GM13977 (cell line): ENCODE measurements at regions not wholly inside any gene's neighbourhood (a gene's known extent, or its start where the extent isn't known, plus 50 kb on each side); places are given as distances from the start of the nearest gene placed in this dataset.
"Not testable (repeated sequence)": the region's sequence is repeated elsewhere in the genome, so short reads cannot be mapped to it uniquely, and the experiment has no call there.

Experiments used
- DNase-seq: peaks from one replicate; pipeline ENCODE4 v3.0.0; 2012; ENCODE audit warnings: low spot score
- CTCF ChIP-seq: IDR thresholded peaks from 2 replicates; pipeline ENCODE4 v1.5.1; 2012; ENCODE audit warnings: mild to moderate bottlenecking, control low read depth; ENCODE audit not compliant: insufficient read depth; ENCODE audit errors: extremely low read depth, missing control alignments
- in situ Hi-C: fragments of 300-500 bp; cut with MboI; formaldehyde crosslinking; loops from one replicate; pipeline ENCODE4 v1.12.0; 2022; ENCODE audit warnings: low sequenced_read_pairs, low pct_unique_long_range_greater_than_20kb, mixed read lengths, inconsistent platforms; ENCODE audit not compliant: unreplicated experiment

- in situ Hi-C loops = no loop called here
- DNase-seq = no peak
- TF ChIP-seq CTCF = no peak
These were observed 506.8 kb downstream of the NFIB start for GRCh38 chr9:13807118-13807517.

GRCh38 chr9:13806714-13807113, 507.2 kb downstream of the NFIB start:
- no peak for TF ChIP-seq CTCF
- in situ Hi-C loops = no loop called here
- DNase-seq = no peak

GRCh38 chr9:13805546-13805945, 508.4 kb downstream of the NFIB start:
- no peak for TF ChIP-seq CTCF
- in situ Hi-C loops = no loop called here
- DNase-seq = no peak

- DNase-seq = no peak
- no peak for TF ChIP-seq CTCF
- in situ Hi-C loops = no loop called here
These were observed 509.4 kb downstream of the NFIB start for GRCh38 chr9:13804532-13804931.

- no peak for DNase-seq
- TF ChIP-seq CTCF = no peak
- in situ Hi-C loops = no loop called here
These were observed 513.2 kb downstream of the NFIB start for GRCh38 chr9:13800776-13801175.

GRCh38 chr9:13797701-13798100, 516.2 kb downstream of the NFIB start:
- in situ Hi-C loops, DNase-seq: not testable (repeated sequence)

- in situ Hi-C loops = no loop called here
- TF ChIP-seq CTCF = no peak
- DNase-seq = no peak
These were observed 512.3 kb upstream of the MPDZ start for GRCh38 chr9:13791816-13792215.
